Astrocyte (in vitro differentiated cells and primary cell): ENCODE measurements at regions not wholly inside any gene's neighbourhood (a gene's known extent, or its start where the extent isn't known, plus 50 kb on each side); places are given as distances from the start of the nearest gene placed in this dataset.

Experiments used
- DNase-seq: peaks from one replicate; pipeline ENCODE4 v3.0.0-alpha.2; 2010; ENCODE audit warnings: low read depth
- FAIRE-seq: peaks from 2 replicates; lab custom pipeline; 2011; peaks lifted over from hg19 to GRCh38; lab: Jason Lieb, UNC
- H2AFZ ChIP-seq: 2 replicates; pipeline ENCODE4 v1.6.0; 2012; ENCODE audit warnings: low read depth, low read length, inconsistent platforms
- H3K27ac ChIP-seq: 2 replicates; pipeline ENCODE4 v1.5.1; 2011; ENCODE audit warnings: low read depth, low read length, inconsistent platforms
- H3K27me3 ChIP-seq: 2 replicates; pipeline ENCODE4 v1.6.0; 2011; ENCODE audit warnings: low read length, inconsistent platforms; ENCODE audit not compliant: insufficient read depth
- H3K36me3 ChIP-seq: 2 replicates; pipeline ENCODE4 v1.5.1; 2011; ENCODE audit warnings: low read length, inconsistent platforms; ENCODE audit not compliant: insufficient read depth
- H3K4me1 ChIP-seq: 2 replicates; pipeline ENCODE4 v1.5.1; 2011; ENCODE audit warnings: low read length, inconsistent platforms; ENCODE audit not compliant: insufficient read depth
- H3K4me2 ChIP-seq: 2 replicates; pipeline ENCODE4 v1.6.0; 2012; ENCODE audit warnings: low read length, inconsistent platforms
- H3K4me3 ChIP-seq: 2 replicates; pipeline ENCODE4 v1.5.1; 2011; ENCODE audit warnings: low read depth, mild to moderate bottlenecking, low read length, inconsistent platforms; ENCODE audit not compliant: insufficient read depth
- H3K79me2 ChIP-seq: 2 replicates; pipeline ENCODE4 v1.6.0; 2012; ENCODE audit warnings: mild to moderate bottlenecking, low read length, inconsistent platforms; ENCODE audit not compliant: insufficient read depth
- H3K9ac ChIP-seq: 2 replicates; pipeline ENCODE4 v1.6.0; 2012; ENCODE audit warnings: mild to moderate bottlenecking, low read length, inconsistent platforms
- H3K9me3 ChIP-seq: 2 replicates; pipeline ENCODE4 v1.5.1; 2012; ENCODE audit warnings: low read depth, mild to moderate bottlenecking, low read length, inconsistent platforms; ENCODE audit not compliant: insufficient read depth
- H4K20me1 ChIP-seq: 2 replicates; pipeline ENCODE4 v1.6.0; 2012; ENCODE audit warnings: low read length, inconsistent platforms; ENCODE audit not compliant: insufficient read depth
- H3K27ac Mint-ChIP-seq: one replicate; pipeline ENCODE4 v1.8.0; 2021; ENCODE audit warnings: mild to moderate bottlenecking, mixed read lengths; ENCODE audit not compliant: unreplicated experiment
- H3K27me3 Mint-ChIP-seq: one replicate; pipeline ENCODE4 v1.8.0; 2021; ENCODE audit warnings: low read depth, mixed read lengths; ENCODE audit not compliant: unreplicated experiment
- H3K36me3 Mint-ChIP-seq: one replicate; pipeline ENCODE4 v1.8.0; 2021; ENCODE audit warnings: low read depth, mixed read lengths; ENCODE audit not compliant: unreplicated experiment
- H3K4me1 Mint-ChIP-seq: one replicate; pipeline ENCODE4 v1.8.0; 2021; ENCODE audit warnings: low read depth, mixed read lengths; ENCODE audit not compliant: unreplicated experiment
- H3K4me3 Mint-ChIP-seq: one replicate; pipeline ENCODE4 v1.8.0; 2021; ENCODE audit warnings: mild to moderate bottlenecking, moderate library complexity, mixed read lengths; ENCODE audit not compliant: unreplicated experiment
- H3K9me3 Mint-ChIP-seq: one replicate; pipeline ENCODE4 v1.8.0; 2021; ENCODE audit warnings: mild to moderate bottlenecking, mixed read lengths; ENCODE audit not compliant: unreplicated experiment
- EZH2 ChIP-seq: IDR thresholded peaks from 2 replicates; pipeline ENCODE4 v1.6.1; 2012; ENCODE audit warnings: mild to moderate bottlenecking, low read length, inconsistent platforms; ENCODE audit not compliant: insufficient read depth
- TF ChIP-seq, protein P1 (sequence below): IDR thresholded peaks from 2 replicates; pipeline ENCODE4 v1.5.1; 2011; ENCODE audit warnings: low read depth, mild to moderate bottlenecking, inconsistent platforms, low read length, moderate library complexity; ENCODE audit not compliant: insufficient read depth

GRCh38 chr10:111765216-111765615 lies 418.3 kb downstream of the GPAM start:
- TF ChIP-seq, protein P1, sequence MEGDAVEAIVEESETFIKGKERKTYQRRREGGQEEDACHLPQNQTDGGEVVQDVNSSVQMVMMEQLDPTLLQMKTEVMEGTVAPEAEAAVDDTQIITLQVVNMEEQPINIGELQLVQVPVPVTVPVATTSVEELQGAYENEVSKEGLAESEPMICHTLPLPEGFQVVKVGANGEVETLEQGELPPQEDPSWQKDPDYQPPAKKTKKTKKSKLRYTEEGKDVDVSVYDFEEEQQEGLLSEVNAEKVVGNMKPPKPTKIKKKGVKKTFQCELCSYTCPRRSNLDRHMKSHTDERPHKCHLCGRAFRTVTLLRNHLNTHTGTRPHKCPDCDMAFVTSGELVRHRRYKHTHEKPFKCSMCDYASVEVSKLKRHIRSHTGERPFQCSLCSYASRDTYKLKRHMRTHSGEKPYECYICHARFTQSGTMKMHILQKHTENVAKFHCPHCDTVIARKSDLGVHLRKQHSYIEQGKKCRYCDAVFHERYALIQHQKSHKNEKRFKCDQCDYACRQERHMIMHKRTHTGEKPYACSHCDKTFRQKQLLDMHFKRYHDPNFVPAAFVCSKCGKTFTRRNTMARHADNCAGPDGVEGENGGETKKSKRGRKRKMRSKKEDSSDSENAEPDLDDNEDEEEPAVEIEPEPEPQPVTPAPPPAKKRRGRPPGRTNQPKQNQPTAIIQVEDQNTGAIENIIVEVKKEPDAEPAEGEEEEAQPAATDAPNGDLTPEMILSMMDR: no peak
- TF ChIP-seq EZH2: no peak
- Histone ChIP-seq H3K27me3 (no peaks in the 10 kb centered on the region), H3K4me1 (no peaks in the 10 kb centered on the region), H3K4me2 (no peak overlapping the region), H3K27ac (no peak overlapping the region), H3K9me3 (no peaks in the 10 kb centered on the region), H3K9ac (no peak overlapping the region), H2AFZ (no peak overlapping the region), H3K36me3 (no peaks in the 10 kb centered on the region), H3K79me2 (no peaks in the 10 kb centered on the region), H4K20me1 (no peaks in the 10 kb centered on the region), H3K4me3 (no peak overlapping the region)
- Mint-ChIP-seq H3K36me3 (no peaks in the 10 kb centered on the region), H3K4me1 (no peaks in the 10 kb centered on the region), H3K9me3 (no peaks in the 10 kb centered on the region), H3K27ac (no peak overlapping the region), H3K4me3 (no peak overlapping the region), H3K27me3 (no peaks in the 10 kb centered on the region)
- DNase-seq (no peak), FAIRE-seq (no peak)

GRCh38 chr10:111766464-111766863 lies 417.1 kb downstream of the GPAM start:
- Mint-ChIP-seq H3K4me3 (no peak overlapping the region), H3K4me1 (no peaks in the 10 kb centered on the region), H3K27me3 (no peaks in the 10 kb centered on the region), H3K9me3 (no peaks in the 10 kb centered on the region), H3K27ac (no peak overlapping the region), H3K36me3 (no peaks in the 10 kb centered on the region)
- Histone ChIP-seq H3K9me3 (no peaks in the 10 kb centered on the region), H3K4me2 (no peak overlapping the region), H3K79me2 (no peaks in the 10 kb centered on the region), H3K9ac (no peak overlapping the region), H3K36me3 (no peaks in the 10 kb centered on the region), H3K4me3 (no peak overlapping the region), H4K20me1 (no peaks in the 10 kb centered on the region), H2AFZ (no peak overlapping the region), H3K27ac (no peak overlapping the region), H3K4me1 (no peaks in the 10 kb centered on the region), H3K27me3 (no peaks in the 10 kb centered on the region)
- DNase-seq (no peak), FAIRE-seq (no peak)
- no peak for TF ChIP-seq EZH2
- TF ChIP-seq, protein P1: no peak

DNA sequence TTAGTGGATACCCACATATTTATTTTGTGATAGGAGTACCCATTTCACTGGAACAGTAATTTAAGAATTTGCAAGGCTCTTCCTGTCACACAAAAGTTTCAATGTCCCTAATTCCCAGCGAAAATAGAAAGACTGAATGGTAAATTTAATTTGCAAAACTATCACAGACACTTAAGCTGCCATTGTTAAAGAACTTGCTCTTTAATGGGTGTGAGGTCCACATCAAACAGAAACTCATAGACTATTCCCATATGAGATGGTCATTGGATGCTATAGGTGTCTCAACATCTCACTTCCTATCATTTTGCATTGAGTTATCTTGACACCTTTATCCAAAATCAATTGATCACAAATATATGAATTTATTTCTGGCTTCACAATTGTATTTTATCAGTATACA lies 415.9 kb downstream of the GPAM start:
- Histone ChIP-seq H3K4me2 (no peak overlapping the region), H3K36me3 (no peaks in the 10 kb centered on the region), H4K20me1 (no peaks in the 10 kb centered on the region), H3K27me3 (no peaks in the 10 kb centered on the region), H3K9ac (no peak overlapping the region), H3K4me3 (no peak overlapping the region), H3K27ac (no peak overlapping the region), H2AFZ (no peak overlapping the region), H3K9me3 (no peaks in the 10 kb centered on the region), H3K79me2 (no peaks in the 10 kb centered on the region), H3K4me1 (no peaks in the 10 kb centered on the region)
- TF ChIP-seq, protein P1: no peak
- no peak for TF ChIP-seq EZH2
- Mint-ChIP-seq H3K27me3 (no peaks in the 10 kb centered on the region), H3K27ac (no peak overlapping the region), H3K4me1 (no peaks in the 10 kb centered on the region), H3K4me3 (no peak overlapping the region), H3K9me3 (no peaks in the 10 kb centered on the region), H3K36me3 (no peaks in the 10 kb centered on the region)
- DNase-seq (no peak), FAIRE-seq (no peak)
